GM18907 (cell line): ENCODE measurements at regions not wholly inside any gene's neighbourhood (a gene's known extent, or its start where the extent isn't known, plus 50 kb on each side); places are given as distances from the start of the nearest gene placed in this dataset.
"Not testable (repeated sequence)": the region's sequence is repeated elsewhere in the genome, so short reads cannot be mapped to it uniquely, and the experiment has no call there.

Experiments
- ATAC-seq: cut with Tn5 transposase; IDR thresholded peaks from one replicate; pipeline ENCODE4 v1.9.1; 2021; ENCODE audit warnings: mild to moderate bottlenecking, moderate library complexity; ENCODE audit not compliant: unreplicated experiment

DNA sequence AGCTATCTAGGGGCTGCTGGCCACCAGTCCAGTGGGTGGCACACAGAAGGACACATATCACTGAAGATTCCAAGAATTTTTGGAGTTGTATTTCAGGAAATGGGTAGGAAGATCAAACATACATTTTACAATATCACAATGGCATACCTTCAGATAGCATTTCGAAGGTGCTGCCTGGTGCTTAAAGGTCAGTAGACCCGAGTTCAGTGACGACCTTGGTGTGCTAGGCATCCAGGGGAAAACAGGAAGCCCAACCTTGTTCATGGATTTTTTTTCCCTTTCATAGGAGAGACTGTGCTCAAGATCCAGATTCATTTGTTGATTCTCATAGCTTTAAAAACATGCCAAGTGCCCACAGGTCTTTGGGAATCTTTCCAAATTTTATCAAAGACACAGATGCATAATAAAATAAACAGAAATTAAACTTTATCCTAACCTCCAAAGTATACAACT is 51.0 kb upstream of the RCBTB2 start:
- ATAC-seq = no peak

- ATAC-seq = no peak
Measured at GRCh38 chr13:48585456-48585840, 52.6 kb upstream of the RCBTB2 start.

DNA sequence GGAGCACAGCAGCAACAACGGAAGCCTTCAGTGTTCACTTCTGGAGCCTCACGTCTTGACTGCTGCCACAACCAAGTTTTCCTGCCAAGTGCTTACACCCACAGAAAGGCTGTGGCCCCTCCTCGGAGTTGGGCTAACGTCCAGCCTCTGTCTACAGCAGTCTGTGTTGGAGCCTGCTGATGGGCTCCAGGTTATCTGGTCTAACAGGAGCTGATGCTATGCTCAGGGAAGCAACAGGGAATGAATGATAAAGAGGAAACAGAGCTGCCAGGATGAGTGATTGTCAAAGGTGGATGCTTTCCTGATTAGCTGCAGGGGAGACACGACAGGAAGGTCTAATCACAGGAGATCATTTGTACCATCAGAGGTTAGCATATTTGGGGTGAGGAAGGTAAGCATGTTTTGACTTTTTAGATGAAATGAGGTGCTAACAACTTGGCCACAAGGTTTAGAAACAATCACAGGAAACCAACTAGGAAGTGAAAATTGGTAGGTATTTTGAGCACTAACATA is 53.8 kb upstream of the RCBTB2 start:
- no peak for ATAC-seq

GRCh38 chr13:48588120-48588519 is 55.2 kb upstream of the RCBTB2 start:
- ATAC-seq = no peak

- ATAC-seq = no peak
Measured at GRCh38 chr13:48590141-48590901, 57.4 kb upstream of the RCBTB2 start.

GRCh38 chr13:48591124-48591872 is 58.4 kb upstream of the RCBTB2 start:
- ATAC-seq = not testable (repeated sequence)

GRCh38 chr13:48591889-48592687 is 59.2 kb upstream of the RCBTB2 start:
- ATAC-seq = no peak

- no peak for ATAC-seq
Measured at GRCh38 chr13:48592688-48593049, 59.8 kb upstream of the RCBTB2 start.

- ATAC-seq = no peak
Measured at GRCh38 chr13:48593536-48593935, 60.2 kb upstream of the CYSLTR2 start.

DNA sequence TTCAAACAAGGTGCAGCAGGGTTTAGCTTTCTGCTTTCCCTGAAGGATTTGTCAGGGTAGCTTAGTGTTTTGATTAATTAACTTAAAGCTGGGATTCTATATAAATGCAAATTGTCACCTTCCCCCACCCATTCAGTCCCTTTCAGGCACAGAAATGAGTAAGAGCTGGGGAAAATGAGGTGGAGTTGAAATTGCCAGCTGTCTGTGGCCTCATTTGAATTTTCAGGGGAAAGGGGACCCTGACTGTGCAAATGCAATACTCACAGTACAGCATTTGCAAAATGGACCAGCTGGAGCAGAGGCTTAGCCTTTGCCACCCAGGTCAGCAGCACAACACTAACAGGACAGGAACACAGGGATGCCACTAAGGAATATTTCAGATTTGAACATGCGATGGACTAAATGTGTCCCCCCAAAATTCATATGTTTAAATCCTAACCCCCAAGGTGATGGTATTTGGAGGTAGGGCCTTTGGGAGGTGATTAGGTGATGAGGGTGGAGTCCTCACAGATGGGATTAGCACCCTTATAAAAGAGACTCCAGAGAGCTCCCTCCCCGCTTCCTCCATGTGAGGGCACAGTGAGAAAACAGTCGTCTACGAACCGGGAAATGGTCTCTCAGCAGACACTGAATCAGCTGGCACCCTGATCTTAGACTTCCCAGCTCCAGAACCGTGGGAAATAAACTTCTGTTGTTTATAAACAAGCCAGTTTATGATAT is 59.5 kb upstream of the CYSLTR2 start:
- no peak for ATAC-seq

- peak; percentile 61 for ATAC-seq
Measured at GRCh38 chr13:48595431-48596429, 58.0 kb upstream of the CYSLTR2 start.

DNA sequence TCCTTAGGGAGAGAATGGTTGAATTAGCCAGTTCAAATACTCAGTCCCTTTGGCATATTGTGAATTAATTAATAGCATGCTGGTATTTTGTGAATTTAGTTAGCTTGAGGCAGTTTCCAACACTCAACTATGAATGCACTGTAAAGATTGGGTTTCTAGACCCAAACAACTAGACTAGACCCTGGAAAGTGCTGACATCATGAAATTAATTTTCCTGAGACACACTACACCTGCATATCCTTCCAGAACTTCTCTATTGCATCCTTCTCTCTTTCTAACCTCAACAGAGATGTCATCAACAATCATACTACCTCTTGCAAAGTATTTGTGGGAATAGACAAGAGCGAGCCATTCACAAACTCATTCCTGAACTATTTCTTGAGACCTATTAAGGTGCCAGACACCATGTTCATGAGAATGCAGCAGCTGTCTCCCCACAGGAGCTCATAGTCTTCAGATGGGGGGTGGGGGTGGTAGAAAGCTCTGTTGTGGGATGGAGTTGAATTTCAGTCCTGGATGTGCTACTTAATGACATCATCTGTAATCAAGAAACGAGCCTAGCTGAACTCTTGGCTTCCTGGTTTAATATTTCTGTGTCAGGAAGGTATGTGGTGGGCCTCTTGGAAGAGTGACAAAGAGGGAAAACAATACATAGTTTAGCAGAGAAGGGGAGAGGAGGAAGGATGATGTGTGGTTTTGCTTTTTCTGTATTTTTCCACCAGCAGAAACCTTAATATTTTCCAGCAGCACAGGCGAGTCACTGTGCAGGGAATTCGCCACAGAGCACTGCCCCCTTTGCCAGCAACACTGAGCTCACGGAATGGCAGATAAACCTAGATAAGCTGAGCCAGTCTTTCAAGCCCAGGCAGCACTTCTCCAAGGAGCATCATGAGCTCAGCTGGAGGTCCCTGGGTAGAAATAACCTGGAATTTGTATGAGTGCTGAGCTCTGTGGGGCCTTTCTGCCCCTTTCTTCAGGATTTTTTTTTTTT is 53.1 kb upstream of the CYSLTR2 start:
- ATAC-seq = no peak

DNA sequence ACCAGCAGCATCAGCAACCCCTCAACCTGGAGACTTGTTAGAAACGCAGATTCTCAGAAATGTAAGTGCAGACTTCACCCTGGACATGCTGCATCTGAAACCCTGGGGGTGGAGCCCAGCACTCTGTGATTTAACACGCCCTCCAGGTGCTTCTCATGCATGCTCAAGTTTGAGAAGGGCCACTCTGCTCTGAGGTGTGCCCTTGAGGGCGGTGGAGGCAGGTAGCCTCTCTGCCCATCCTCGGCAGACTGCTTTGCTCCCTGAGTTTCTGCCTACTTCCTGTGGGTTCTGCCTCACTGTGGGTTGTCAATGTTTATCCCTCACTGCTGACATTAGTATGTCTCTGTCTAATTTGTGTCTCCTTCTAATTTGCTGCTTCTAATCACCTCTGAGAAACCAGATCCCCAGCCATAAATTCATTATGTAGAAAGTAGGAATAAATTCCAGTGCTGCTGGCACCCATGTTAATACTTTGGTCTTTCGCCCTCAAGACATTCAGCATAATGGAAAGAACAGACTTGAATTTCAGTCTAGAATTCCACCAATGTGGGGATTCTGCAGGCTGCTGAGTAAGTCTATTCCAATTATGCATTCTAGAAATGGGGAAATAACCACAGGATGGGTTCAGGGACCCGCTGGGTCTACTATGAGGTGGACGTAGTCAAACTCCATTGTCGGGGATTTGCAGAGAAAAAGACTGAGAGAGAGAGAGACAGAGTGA is 51.3 kb upstream of the CYSLTR2 start:
- no peak for ATAC-seq

DNA sequence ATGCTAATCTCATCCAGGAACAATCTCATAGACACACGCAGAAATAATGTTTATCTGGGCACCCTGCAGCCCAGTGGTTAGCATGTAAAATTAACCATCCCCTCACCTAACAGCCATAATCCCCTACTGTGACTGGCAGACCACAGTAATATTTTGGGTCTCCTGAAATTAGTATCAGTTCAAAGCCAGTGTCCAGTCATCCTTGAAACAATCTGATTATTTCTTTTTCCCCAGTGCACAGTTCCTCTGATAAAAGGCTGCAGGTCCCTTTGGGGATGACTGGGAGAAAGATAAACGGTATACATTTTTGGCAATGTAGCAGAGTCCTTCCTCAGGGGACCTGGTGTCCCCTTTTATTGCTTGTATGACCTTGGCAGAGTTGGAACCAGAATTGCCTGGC is 50.4 kb upstream of the CYSLTR2 start:
- ATAC-seq = no peak
